Natural killer cell (primary cell): ENCODE measurements at regions not wholly inside any gene's neighbourhood (a gene's known extent, or its start where the extent isn't known, plus 50 kb on each side); places are given as distances from the start of the nearest gene placed in this dataset.

Source experiments
- ATAC-seq, 3 donors: fragments of 150-1000 bp in 2 of 3; fragments of 200-7000 bp in 1 of 3; cut with Tn5 transposase; 1 replicate in 1 of 3; 2 replicates in 2 of 3; pipeline ENCODE4 v1.10.0; 2021; ENCODE audit warnings: mild to moderate bottlenecking in 2 of 3, moderate library complexity in 2 of 3
- DNase-seq, 2 donors: peaks; one replicate each; pipeline versions ENCODE4 v3.0.0 to v3.0.0-alpha.2; 2013 to 2021; ENCODE audit warnings: mixed read lengths in 1 of 2
- H3K27ac ChIP-seq: one replicate; pipeline ENCODE4 v1.5.1; 2013; ENCODE audit warnings: mild to moderate bottlenecking, low read length
- H3K27me3 ChIP-seq: one replicate; pipeline ENCODE4 v1.6.1; 2013; ENCODE audit warnings: low read length; ENCODE audit not compliant: control insufficient read depth, insufficient read depth
- H3K36me3 ChIP-seq: one replicate; pipeline ENCODE4 v1.6.1; 2013; ENCODE audit warnings: low read length; ENCODE audit not compliant: control insufficient read depth, insufficient read depth
- H3K4me1 ChIP-seq: one replicate; pipeline ENCODE4 v1.6.1; 2013; ENCODE audit warnings: low read length; ENCODE audit not compliant: control insufficient read depth, insufficient read depth
- H3K4me3 ChIP-seq: one replicate; pipeline ENCODE4 v1.5.1; 2013; ENCODE audit warnings: low read length
- H3K9me3 ChIP-seq: one replicate; pipeline ENCODE4 v1.6.1; 2013; ENCODE audit warnings: low read length; ENCODE audit not compliant: control insufficient read depth, insufficient read depth
- H3K27ac Mint-ChIP-seq, 2 donors: one replicate each; pipeline ENCODE4 v1.8.0; 2022; ENCODE audit warnings: mild to moderate bottlenecking in 2 of 2, mixed read lengths in 2 of 2, moderate library complexity in 1 of 2
- H3K27me3 Mint-ChIP-seq, 2 donors: one replicate each; pipeline ENCODE4 v1.8.0; 2022; ENCODE audit warnings: low read depth in 2 of 2, mixed read lengths in 2 of 2
- H3K36me3 Mint-ChIP-seq: one replicate; pipeline ENCODE4 v1.8.0; 2022; ENCODE audit warnings: mixed read lengths
- H3K4me1 Mint-ChIP-seq, 2 donors: one replicate each; pipeline ENCODE4 v1.8.0; 2022; ENCODE audit warnings: mixed read lengths in 2 of 2
- H3K4me3 Mint-ChIP-seq: one replicate; pipeline ENCODE4 v1.8.0; 2022; ENCODE audit warnings: mild to moderate bottlenecking, moderate library complexity, mixed read lengths
- H3K9me3 Mint-ChIP-seq, 2 donors: one replicate each; pipeline ENCODE4 v1.8.0; 2022; ENCODE audit warnings: mixed read lengths in 2 of 2
- WGBS: methylation state at CpG from one replicate; pipeline ENCODE4 v1.1.7; 2013; ENCODE audit warnings: missing lambda C conversion rate; ENCODE audit not compliant: insufficient coverage; 5-methylcytosine and 5-hydroxymethylcytosine counted together
- intact Hi-C: fragments of 100-400 bp; cut with micrococcal nuclease; formaldehyde crosslinking; loops from one replicate; pipeline ENCODE4 v1.14.2; 2022
- TF ChIP-seq, protein P1 (sequence below): fragments of 200-600 bp; IDR thresholded peaks from one replicate; pipeline ENCODE4 v1.8.0; 2022; ENCODE audit warnings: antibody characterized with exemption

DNA sequence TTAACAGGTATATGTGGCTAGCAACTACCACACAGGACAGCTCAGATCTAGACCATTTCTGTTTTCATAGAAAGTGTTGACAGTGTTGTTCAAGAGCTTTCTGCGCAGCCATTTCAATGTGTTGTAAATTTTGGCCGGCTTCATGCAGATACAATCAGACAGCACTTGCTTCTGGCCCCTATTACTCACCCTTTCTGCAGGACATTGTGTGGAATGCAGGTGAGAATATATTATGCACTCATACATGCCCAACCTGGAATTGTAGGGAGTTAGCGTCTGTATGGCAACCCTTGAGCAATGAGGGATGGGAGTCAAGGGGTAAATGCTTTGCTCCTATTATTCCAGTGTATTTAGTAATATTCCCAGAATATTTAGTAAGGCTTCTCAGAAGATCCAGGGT, 180.9 kb upstream of the PLXNA2 start:
- Mint-ChIP-seq H3K27ac (no peak overlapping the region), H3K9me3 (no peaks in the 10 kb centered on the region), H3K4me1 (no peaks in the 10 kb centered on the region), H3K4me3 (no peak overlapping the region), H3K36me3 (no peaks in the 10 kb centered on the region), H3K27me3 (no peaks in the 10 kb centered on the region)
- 75% methylated on average over 1 of the region's 3 CpGs for WGBS
- TF ChIP-seq, protein P1, sequence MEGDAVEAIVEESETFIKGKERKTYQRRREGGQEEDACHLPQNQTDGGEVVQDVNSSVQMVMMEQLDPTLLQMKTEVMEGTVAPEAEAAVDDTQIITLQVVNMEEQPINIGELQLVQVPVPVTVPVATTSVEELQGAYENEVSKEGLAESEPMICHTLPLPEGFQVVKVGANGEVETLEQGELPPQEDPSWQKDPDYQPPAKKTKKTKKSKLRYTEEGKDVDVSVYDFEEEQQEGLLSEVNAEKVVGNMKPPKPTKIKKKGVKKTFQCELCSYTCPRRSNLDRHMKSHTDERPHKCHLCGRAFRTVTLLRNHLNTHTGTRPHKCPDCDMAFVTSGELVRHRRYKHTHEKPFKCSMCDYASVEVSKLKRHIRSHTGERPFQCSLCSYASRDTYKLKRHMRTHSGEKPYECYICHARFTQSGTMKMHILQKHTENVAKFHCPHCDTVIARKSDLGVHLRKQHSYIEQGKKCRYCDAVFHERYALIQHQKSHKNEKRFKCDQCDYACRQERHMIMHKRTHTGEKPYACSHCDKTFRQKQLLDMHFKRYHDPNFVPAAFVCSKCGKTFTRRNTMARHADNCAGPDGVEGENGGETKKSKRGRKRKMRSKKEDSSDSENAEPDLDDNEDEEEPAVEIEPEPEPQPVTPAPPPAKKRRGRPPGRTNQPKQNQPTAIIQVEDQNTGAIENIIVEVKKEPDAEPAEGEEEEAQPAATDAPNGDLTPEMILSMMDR: no peak
- ATAC-seq (no peak), DNase-seq (no peak)
- Histone ChIP-seq H3K4me1 (no peaks in the 10 kb centered on the region), H3K36me3 (no peaks in the 10 kb centered on the region), H3K27me3 (no peaks in the 10 kb centered on the region), H3K9me3 (no peaks in the 10 kb centered on the region), H3K27ac (no peak overlapping the region), H3K4me3 (no peak overlapping the region)
- intact Hi-C loops: no loop called here

DNA sequence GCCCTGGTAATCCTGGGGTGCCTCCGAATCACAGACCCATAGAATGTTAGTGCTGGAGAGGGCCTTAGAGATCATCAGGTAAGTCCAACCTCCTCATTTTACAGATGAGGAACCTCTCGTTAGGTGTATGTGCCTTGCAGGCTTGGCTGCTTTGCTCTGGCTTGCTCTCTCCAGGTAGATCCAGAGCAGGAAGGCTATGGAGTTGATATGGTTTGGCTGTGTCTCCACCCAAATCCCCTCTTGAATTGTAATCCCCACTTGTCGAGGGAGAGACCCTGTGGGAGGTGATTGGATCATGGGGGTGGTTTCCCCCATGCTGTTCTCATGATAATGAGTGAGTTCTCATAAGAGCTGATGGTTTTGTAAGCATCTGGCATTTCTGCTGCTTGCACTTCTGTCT, 186.0 kb upstream of the PLXNA2 start:
- Mint-ChIP-seq H3K9me3 (no peaks in the 10 kb centered on the region), H3K27ac (no peak overlapping the region), H3K4me1 (no peaks in the 10 kb centered on the region), H3K4me3 (no peak overlapping the region), H3K27me3 (no peaks in the 10 kb centered on the region), H3K36me3 (no peaks in the 10 kb centered on the region)
- intact Hi-C loops: no loop called here
- no peaks in the 10 kb centered on the region for H3K27me3 ChIP-seq
- H3K4me1 ChIP-seq: no peaks in the 10 kb centered on the region
- no peaks in the 10 kb centered on the region for H3K9me3 ChIP-seq
- H3K4me3 ChIP-seq: no peak overlapping the region
- ATAC-seq (no peak), DNase-seq (no peak)
- TF ChIP-seq, protein P1: no peak
- 85% methylated on average over 2 of the region's 3 CpGs for WGBS
- H3K27ac ChIP-seq: no peak overlapping the region
- no peaks in the 10 kb centered on the region for H3K36me3 ChIP-seq

DNA sequence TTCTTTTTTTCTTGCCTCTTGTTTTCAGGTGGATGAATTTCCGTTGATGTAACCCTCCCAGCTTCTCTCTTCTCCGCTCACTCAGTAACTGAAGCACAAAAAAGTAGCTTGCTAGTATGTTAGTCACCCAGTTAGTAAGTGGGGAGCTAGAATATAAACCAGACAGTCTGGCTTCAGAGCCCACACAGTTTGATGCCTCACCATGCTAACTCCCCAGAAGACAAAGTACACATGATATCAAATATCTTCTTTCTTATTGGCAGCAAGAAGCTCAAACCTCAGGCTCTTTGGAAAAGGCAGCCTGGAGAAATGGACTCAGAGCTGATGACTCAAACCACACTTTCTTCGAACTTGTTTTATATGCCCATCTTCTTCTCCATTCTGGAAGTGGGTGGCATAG, 187.5 kb upstream of the PLXNA2 start:
- Mint-ChIP-seq H3K27me3 (no peaks in the 10 kb centered on the region), H3K4me1 (no peaks in the 10 kb centered on the region), H3K27ac (no peak overlapping the region), H3K4me3 (no peak overlapping the region), H3K9me3 (no peaks in the 10 kb centered on the region), H3K36me3 (no peaks in the 10 kb centered on the region)
- intact Hi-C loops: no loop called here
- H3K27me3 ChIP-seq: no peaks in the 10 kb centered on the region
- TF ChIP-seq, protein P1: no peak
- no peaks in the 10 kb centered on the region for H3K9me3 ChIP-seq
- H3K4me3 ChIP-seq: no peak overlapping the region
- WGBS: 86% methylated on average over 1 of the region's 3 CpGs
- ATAC-seq: no peak
- no peak overlapping the region for H3K27ac ChIP-seq
- DNase-seq: no peak
- H3K36me3 ChIP-seq: no peaks in the 10 kb centered on the region
- no peaks in the 10 kb centered on the region for H3K4me1 ChIP-seq

DNA sequence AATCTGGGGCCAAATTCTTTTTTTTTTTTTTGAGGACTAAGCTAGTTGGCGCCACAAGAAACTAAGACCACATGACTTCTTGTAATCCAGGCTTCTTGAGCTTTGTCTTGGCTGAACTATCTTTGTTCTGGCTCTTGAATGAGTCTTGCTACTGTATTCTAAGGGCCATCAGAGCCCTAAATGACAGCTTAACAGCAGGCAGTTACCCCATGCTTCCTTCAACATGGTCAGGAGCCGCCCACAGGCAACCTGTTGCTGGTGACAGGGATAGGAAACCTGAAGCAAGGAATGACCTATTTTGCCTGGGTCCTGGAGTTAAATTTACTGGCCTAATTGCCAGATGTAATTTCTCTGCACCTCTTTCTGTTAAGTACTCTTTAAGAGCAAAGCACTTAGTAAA, 188.2 kb upstream of the PLXNA2 start:
- Mint-ChIP-seq H3K27me3 (no peaks in the 10 kb centered on the region), H3K4me1 (no peaks in the 10 kb centered on the region), H3K36me3 (no peaks in the 10 kb centered on the region), H3K4me3 (no peak overlapping the region), H3K27ac (no peak overlapping the region), H3K9me3 (no peaks in the 10 kb centered on the region)
- no peak overlapping the region for H3K27ac ChIP-seq
- no peaks in the 10 kb centered on the region for H3K9me3 ChIP-seq
- DNase-seq (no peak), ATAC-seq (no peak)
- H3K36me3 ChIP-seq: no peaks in the 10 kb centered on the region
- H3K4me1 ChIP-seq: no peaks in the 10 kb centered on the region
- 80% methylated on average over 2 of the region's 2 CpGs for WGBS
- H3K4me3 ChIP-seq: no peak overlapping the region
- intact Hi-C loops: no loop called here
- TF ChIP-seq, protein P1: no peak
- H3K27me3 ChIP-seq: no peaks in the 10 kb centered on the region
